ENCODE measurements at regions not wholly inside any gene's neighbourhood (a gene's known extent, or its start where the extent isn't known, plus 50 kb on each side); places are given as distances from the start of the nearest gene placed in this dataset.

DNA sequence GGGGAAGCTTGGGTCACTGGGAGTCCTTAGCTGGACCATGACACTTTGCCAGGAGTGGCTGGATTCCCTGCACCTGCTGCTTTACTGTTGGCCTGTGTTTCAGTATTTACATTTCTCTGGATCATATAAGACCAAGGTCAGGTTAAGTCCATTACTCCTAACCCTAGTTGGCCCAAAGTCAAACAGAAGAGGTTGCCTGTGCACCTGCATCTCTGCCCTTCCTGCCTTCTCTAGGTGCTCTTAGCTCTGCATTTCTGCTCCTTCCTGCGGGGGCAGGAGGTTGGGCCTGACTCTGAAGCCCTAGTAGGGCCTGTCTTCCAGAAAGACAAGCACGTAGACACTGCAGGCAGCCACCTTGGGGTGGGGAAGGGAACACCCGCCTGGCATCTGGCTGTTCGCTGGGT is 124.3 kb downstream of the RPLP1 start:
- TF ChIP-seq, protein P1, sequence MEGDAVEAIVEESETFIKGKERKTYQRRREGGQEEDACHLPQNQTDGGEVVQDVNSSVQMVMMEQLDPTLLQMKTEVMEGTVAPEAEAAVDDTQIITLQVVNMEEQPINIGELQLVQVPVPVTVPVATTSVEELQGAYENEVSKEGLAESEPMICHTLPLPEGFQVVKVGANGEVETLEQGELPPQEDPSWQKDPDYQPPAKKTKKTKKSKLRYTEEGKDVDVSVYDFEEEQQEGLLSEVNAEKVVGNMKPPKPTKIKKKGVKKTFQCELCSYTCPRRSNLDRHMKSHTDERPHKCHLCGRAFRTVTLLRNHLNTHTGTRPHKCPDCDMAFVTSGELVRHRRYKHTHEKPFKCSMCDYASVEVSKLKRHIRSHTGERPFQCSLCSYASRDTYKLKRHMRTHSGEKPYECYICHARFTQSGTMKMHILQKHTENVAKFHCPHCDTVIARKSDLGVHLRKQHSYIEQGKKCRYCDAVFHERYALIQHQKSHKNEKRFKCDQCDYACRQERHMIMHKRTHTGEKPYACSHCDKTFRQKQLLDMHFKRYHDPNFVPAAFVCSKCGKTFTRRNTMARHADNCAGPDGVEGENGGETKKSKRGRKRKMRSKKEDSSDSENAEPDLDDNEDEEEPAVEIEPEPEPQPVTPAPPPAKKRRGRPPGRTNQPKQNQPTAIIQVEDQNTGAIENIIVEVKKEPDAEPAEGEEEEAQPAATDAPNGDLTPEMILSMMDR (IDR thresholded peaks at IDR 0.05; ENCODE audit: borderline replicate concordance, extremely low read depth, low read length, poor library complexity, severe bottlenecking): no peak
- no peak for TF ChIP-seq EZH2 (IDR thresholded peaks at IDR 0.05; ENCODE audit: borderline replicate concordance, low read depth, low read length, severe bottlenecking)
